Stimulated activated CD4-positive, alpha-beta T cell treated with anti-CD3 and anti-CD28 coated beads, Interleukin-2, amount 100 ng/mL, for 24 hours (primary cell): ENCODE measurements at regions not wholly inside any gene's neighbourhood (a gene's known extent, or its start where the extent isn't known, plus 50 kb on each side); places are given as distances from the start of the nearest gene placed in this dataset.
"Not testable (repeated sequence)": the region's sequence is repeated elsewhere in the genome, so short reads cannot be mapped to it uniquely, and the experiment has no call there.

Experiments used
- DNase-seq, 2 donors: peaks; one replicate each; pipeline ENCODE4 v3.0.0-alpha.2; 2020

GRCh38 chr13:22789916-22790315 is 390.9 kb upstream of the SGCG start:
- DNase-seq: no peak

GRCh38 chr13:22793598-22794134 is 387.1 kb upstream of the SGCG start:
- DNase-seq: no peak

GRCh38 chr13:22800526-22801401 is 380.0 kb upstream of the SGCG start:
- DNase-seq: no peak

GRCh38 chr13:22801402-22802003 is 379.3 kb upstream of the SGCG start:
- DNase-seq: no peak

GRCh38 chr13:22812793-22813192 is 368.0 kb upstream of the SGCG start:
- DNase-seq: no peak

GRCh38 chr13:22813531-22814377 is 367.0 kb upstream of the SGCG start:
- DNase-seq: not testable (repeated sequence)

GRCh38 chr13:22814433-22814832 is 366.3 kb upstream of the SGCG start:
- DNase-seq: not testable (repeated sequence)

- no peak for DNase-seq
These were observed 359.2 kb upstream of the SGCG start for GRCh38 chr13:22821589-22821988.

GRCh38 chr13:22825186-22825585 is 355.6 kb upstream of the SGCG start:
- no peak for DNase-seq

GRCh38 chr13:22828081-22828480 is 352.7 kb upstream of the SGCG start:
- no peak for DNase-seq

- no peak for DNase-seq
These were observed 344.3 kb upstream of the SGCG start for GRCh38 chr13:22836475-22836874.

- no peak for DNase-seq
These were observed 342.7 kb upstream of the SGCG start for GRCh38 chr13:22837980-22838647.

- DNase-seq: no peak
These were observed 340.9 kb upstream of the SGCG start for GRCh38 chr13:22839603-22840530.

- DNase-seq: no peak
These were observed 334.2 kb upstream of the SGCG start for GRCh38 chr13:22846551-22846950.

- no peak for DNase-seq
These were observed 332.2 kb upstream of the SGCG start for GRCh38 chr13:22848539-22849052.

- DNase-seq: no peak
These were observed 324.9 kb upstream of the SGCG start for GRCh38 chr13:22855926-22856325.

- DNase-seq: not testable (repeated sequence)
These were observed 321.8 kb upstream of the SGCG start for GRCh38 chr13:22858980-22859379.

GRCh38 chr13:22859411-22859810 is 321.4 kb upstream of the SGCG start:
- DNase-seq: not testable (repeated sequence)

- no peak for DNase-seq
These were observed 318.8 kb upstream of the SGCG start for GRCh38 chr13:22861958-22862466.

GRCh38 chr13:22862478-22862877 is 318.3 kb upstream of the SGCG start:
- DNase-seq: no peak

- no peak for DNase-seq
These were observed 314.6 kb upstream of the SGCG start for GRCh38 chr13:22866221-22866620.
